Breast epithelium (tissue), 3 donors: ENCODE measurements at regions not wholly inside any gene's neighbourhood (a gene's known extent, or its start where the extent isn't known, plus 50 kb on each side); places are given as distances from the start of the nearest gene placed in this dataset.

Experiments used
- POLR2AphosphoS5 ChIP-seq, 3 donors: sonication (generic); formaldehyde crosslinking; IDR thresholded peaks; one replicate each; pipeline ENCODE4 v1.6.1; 2017; ENCODE audit warnings: antibody characterized with exemption in 3 of 3
- TF ChIP-seq, protein P1 (sequence below), 3 donors: fragments of 450-650 bp; IDR thresholded peaks; one replicate each; pipeline ENCODE4 v1.5.1; 2016 to 2017; ENCODE audit warnings: antibody characterized with exemption in 3 of 3, mild to moderate bottlenecking in 3 of 3, moderate library complexity in 3 of 3

DNA sequence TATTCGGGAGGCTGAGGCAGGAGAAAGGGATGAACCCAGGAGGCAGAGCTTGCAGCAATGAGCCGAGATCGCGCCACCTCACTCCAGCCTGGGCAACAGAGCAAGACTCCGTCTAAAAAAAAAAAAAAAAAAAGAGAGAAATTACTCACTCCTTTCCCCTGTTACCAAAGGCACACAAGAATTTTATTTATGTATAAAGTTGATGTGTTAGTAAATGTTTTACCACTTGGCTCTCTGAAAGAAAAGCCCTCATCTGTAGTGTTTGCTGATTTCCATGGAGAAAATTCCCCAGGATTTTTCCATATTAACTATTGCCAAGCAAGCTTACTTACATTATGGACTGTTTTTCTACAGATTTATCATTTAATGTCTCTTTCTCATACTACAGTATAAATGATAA lies 142.1 kb upstream of the PABPC4L start:
- no peak for TF ChIP-seq POLR2AphosphoS5 (IDR thresholded peaks at IDR 0.05)
- TF ChIP-seq, protein P1, sequence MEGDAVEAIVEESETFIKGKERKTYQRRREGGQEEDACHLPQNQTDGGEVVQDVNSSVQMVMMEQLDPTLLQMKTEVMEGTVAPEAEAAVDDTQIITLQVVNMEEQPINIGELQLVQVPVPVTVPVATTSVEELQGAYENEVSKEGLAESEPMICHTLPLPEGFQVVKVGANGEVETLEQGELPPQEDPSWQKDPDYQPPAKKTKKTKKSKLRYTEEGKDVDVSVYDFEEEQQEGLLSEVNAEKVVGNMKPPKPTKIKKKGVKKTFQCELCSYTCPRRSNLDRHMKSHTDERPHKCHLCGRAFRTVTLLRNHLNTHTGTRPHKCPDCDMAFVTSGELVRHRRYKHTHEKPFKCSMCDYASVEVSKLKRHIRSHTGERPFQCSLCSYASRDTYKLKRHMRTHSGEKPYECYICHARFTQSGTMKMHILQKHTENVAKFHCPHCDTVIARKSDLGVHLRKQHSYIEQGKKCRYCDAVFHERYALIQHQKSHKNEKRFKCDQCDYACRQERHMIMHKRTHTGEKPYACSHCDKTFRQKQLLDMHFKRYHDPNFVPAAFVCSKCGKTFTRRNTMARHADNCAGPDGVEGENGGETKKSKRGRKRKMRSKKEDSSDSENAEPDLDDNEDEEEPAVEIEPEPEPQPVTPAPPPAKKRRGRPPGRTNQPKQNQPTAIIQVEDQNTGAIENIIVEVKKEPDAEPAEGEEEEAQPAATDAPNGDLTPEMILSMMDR (IDR thresholded peaks at IDR 0.05): no peak
